SKM-1 (cell line): ENCODE measurements at regions not wholly inside any gene's neighbourhood (a gene's known extent, or its start where the extent isn't known, plus 50 kb on each side); places are given as distances from the start of the nearest gene placed in this dataset.

Source experiments
- DNase-seq: peaks from one replicate; lab custom pipeline; 2025; ENCODE audit not compliant: unreplicated experiment; lab: John Stamatoyannopoulos, UW

- DNase-seq: no peak
These were observed 459.2 kb upstream of the DAB1 start for GRCh38 chr1:57882934-57883641.

DNA sequence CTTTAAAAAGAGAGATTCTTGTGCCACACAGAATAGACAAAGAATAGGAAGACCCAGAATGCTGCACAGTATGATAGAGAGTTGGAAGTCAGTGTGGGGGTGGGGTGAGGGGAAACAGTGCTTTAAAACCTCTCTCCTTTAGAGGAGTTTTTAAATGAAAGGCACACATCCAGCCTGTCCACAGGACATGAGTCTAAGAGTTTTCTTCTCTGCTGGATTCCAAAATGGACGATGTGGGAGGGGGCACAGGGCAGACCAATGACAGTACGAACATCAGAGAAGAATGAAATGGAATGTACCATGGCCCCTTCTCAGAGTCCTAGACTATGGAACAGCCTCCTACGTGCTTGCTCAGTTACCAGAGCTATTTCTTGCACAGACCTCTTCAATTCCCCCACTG is 458.2 kb upstream of the DAB1 start:
- no peak for DNase-seq

GRCh38 chr1:57881639-57882038 is 457.8 kb upstream of the DAB1 start:
- no peak for DNase-seq

GRCh38 chr1:57879700-57880099 is 455.8 kb upstream of the DAB1 start:
- no peak for DNase-seq

DNA sequence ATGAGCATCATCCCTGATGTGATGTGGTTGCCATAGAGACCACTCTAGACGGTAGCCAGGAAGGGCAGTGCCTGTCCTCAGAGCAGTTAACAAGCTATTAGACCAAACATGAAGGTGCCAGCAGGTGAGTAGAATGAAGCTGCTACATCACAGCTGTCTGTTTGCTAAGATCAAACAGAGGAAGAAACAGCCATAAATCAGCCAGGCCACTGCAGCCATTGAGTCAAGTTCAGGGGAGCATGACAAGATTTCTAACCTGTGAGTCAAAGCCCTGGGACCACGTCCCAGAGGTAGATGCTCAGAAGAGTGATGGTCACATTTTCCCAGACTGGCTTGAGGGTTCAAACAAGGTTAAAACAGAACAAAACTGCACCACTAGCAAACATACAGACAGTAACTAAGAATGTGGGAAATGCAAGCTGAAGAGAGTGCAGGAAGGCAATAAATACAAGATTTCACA is 450.6 kb upstream of the DAB1 start:
- no peak for DNase-seq

GRCh38 chr1:57872913-57873312 is 449.1 kb upstream of the DAB1 start:
- no peak for DNase-seq

DNA sequence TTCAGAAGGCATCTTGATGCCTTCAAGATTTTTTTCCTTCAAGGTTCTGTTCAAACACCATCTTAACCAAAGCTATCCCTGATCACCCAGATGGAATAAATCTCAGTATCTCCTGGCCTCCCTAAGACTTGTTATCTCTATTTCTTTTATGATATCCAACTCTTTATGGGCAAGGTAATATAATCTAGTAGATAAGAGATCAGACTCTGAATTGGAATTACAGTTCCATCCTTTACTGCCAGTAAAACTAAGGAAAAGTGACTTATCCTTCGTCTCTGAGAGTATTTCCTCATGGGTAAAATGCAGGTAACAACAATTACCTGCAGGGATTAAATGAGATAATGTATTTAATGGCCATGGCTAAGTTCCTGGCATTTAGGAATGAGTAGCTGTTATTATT is 445.0 kb upstream of the DAB1 start:
- no peak for DNase-seq

- DNase-seq: no peak
These were observed 444.4 kb upstream of the DAB1 start for GRCh38 chr1:57868239-57868638.

DNA sequence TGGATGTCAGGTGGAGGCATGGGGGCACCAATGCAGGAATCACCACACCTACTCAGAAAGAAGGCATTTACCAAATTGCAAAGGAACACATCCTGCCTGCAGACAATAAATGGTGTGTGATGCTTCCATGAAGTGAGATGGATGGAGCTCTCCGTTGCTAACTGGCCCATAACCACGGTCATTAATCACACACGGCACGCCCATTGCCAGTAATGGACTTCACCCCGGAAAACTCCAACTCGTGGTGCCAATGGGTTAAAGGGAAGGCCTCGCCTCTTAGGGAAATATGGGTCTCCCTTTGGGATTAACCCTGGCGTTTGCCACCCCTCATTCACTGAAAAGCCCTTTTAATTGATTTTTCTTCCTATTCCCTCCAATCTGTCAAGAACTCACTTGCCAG is 443.1 kb upstream of the DAB1 start:
- no peak for DNase-seq

DNA sequence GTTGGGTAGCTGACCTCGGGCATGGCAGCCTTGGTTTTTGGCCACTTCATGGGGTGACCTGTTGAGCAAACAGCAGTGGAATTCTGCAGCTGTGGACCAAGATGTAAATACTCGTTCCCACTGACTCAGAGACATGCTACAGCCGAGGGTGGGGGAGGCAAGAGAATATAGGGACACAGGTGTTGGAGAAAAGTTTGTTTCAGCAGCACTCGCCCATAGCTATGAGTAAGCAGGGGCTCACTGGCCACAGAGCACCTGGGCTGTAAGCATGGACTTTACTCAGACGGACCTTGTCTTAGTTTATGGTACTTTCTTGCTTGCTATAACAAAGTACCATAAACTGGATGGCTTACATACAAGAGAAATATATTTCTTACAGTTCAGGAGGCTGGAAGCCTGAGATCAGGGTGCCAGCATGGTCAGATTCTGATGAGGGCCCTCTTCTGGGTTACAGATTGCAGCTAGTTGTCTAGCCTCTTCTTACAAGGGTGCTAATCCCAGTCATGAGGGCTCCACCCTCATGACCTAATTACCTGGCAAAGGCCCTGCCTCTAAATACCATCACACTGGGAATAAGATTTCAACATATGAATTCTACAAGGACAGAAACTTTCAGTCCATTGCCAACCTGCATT is 437.2 kb upstream of the DAB1 start:
- no peak for DNase-seq

GRCh38 chr1:57860325-57860724 is 436.5 kb upstream of the DAB1 start:
- DNase-seq: no peak

DNA sequence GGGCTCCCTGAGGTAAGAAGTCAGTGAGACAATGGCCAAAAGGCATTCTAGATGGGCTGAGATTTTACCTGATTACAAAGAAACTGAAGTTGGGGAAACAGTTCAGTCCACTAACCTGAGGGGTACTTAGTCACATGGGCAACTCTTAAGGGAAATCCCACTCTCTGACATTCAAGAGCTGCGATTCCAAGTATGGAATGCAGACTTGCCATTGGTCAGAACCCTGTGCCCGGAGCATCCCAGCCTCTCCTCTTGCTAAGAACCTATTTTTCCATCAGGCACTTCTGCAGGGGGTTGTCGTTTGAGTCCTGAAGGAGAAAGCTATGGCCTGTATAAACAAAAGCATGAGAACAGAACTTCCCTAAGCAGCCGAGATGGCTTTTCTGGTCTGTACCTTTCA is 434.9 kb upstream of the DAB1 start:
- DNase-seq: no peak

DNA sequence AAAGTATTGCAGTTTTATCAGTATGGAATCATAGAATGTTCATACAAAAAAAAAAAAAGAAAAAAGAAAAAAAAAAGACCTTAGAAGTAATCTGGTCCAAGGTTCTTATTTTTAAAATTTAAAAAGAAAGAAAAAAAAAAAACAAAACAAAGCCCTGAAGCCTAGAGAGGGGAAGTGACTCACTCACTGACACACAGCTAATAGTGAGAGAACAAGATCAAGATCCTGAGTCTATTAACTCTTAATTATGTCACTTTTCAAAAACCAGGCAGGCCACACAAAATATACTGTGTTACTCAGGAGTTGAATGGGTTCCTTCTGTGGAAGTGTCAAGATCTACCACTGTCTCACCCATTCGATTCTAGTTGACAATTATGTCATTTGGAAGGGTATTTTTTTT is 433.9 kb upstream of the DAB1 start:
- no peak for DNase-seq

- DNase-seq: no peak
These were observed 430.6 kb upstream of the DAB1 start for GRCh38 chr1:57854436-57854835.

DNA sequence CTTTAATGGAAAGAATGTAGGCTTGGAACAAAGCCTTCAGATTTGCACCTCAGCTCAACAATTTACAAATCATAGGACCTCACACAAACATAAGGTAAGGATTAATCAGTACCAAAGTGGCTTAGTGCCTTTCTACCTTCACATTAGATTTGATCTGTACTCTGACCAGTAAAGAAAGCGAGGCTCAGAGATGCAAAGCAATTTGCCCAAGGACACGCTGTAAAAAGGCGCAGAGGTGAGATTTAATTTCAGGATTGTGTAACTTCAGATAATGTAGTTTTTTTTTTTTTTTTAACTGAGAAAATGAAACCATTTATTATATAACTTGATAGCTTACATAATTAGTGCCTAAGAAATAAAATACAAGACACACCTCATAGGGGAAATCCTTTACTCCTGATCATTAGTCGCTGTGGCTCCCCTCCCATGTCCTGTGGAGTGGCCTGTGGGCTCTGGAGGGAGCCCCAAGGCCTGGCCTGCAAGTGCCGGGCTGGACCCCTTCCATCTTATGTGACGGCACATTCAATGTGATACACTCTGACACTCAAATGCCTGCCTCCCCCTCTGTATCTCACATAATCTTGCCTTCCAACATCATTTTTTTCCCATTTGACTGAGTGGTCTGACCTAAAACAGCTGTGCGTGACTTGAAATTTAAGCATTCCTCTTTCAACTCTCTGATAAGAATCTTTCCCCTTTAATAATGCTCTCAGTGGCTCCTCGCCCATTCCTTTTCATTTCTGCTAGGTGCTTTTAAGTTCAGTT is 426.5 kb upstream of the DAB1 start:
- DNase-seq: no peak

- DNase-seq: no peak
These were observed 424.5 kb upstream of the DAB1 start for GRCh38 chr1:57848406-57848805.

DNA sequence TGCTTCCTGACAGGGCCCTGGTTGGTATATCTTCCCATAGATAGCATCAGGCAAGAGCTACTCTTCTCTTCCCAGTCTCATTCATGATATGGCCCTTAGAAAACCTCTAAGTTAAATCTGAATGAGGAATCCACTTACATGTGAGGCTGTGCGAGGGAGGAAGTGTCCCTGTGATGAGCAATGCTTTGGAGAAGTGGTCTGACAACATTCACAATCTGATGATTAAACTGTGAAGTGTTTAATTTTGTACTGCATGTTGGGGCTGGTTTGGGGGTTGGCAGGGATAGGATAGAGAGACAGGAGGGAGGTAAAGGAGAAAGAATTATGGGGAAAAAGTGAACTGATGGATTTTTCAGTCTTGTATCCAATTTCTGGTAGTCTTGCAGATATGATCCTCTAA is 421.2 kb upstream of the DAB1 start:
- no peak for DNase-seq

DNA sequence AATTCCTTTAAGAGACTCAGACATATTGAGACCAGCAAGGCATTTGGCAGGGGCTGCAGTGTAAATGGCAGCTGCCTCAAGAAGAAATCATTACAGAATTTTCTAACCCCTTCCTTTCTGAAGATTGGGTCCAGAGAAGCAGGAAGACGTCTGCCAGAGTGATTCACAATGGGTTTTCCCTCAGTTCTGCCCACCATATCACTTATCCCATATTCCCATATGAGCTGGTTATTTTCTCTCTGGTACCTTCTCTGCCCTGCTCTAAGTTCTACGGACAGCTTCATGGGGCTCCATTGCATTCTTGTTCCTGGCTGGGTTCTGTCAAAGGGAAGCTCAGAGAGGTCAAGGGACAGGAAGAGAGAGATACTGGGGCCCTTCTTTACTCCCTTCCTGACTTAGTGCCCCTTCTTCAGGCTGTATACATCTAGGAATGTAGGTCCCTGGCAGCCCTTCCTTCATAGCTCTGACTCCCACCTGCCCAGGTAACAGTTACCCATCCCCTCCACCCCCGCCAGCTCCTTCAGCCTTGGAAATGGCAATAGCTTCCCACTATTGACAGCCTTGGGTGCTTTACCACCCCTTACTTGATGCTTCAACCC is 420.6 kb upstream of the DAB1 start:
- DNase-seq: no peak

GRCh38 chr1:57843760-57844159 is 419.9 kb upstream of the DAB1 start:
- DNase-seq: no peak

- no peak for DNase-seq
These were observed 415.7 kb upstream of the DAB1 start for GRCh38 chr1:57839526-57839925.

DNA sequence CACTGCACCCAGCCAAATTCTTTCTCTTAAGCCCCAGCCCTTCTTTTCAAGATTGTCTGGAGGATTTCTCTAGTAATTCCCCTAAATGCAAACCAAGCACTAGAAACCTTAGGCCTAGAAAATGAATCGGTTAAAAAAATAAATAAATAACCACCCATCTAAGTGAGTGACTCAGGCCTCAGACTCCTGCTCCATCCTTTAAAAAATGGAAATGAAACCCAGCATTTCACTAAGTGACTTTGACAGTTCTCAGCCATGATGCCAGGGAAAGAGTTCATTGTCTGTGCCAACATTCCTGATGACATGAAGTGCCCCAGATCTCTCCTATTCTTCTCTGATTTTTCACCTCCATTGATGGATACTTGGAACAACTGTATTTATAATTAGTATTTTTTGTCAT is 415.2 kb upstream of the DAB1 start:
- DNase-seq: no peak

- no peak for DNase-seq
These were observed 411.8 kb upstream of the DAB1 start for GRCh38 chr1:57835620-57836019.
